Omental fat pad (tissue), 3 donors: ENCODE measurements at regions not wholly inside any gene's neighbourhood (a gene's known extent, or its start where the extent isn't known, plus 50 kb on each side); places are given as distances from the start of the nearest gene placed in this dataset.

Source experiments
- ATAC-seq: fragments of 150-250 bp; one replicate; pipeline ENCODE4 v1.9.1; 2016; ENCODE audit warnings: mild to moderate bottlenecking, moderate library complexity; ENCODE audit not compliant: low FRiP score
- DNase-seq: peaks from one replicate; pipeline ENCODE4 v3.0.0-alpha.2; 2019; ENCODE audit warnings: low spot score
- TF ChIP-seq, protein P1 (sequence below), 3 donors: fragments of 450-650 bp; IDR thresholded peaks; one replicate each; pipeline ENCODE4 v1.5.1; 2016 to 2017; ENCODE audit warnings: antibody characterized with exemption in 3 of 3, mild to moderate bottlenecking in 3 of 3, moderate library complexity in 2 of 3

DNA sequence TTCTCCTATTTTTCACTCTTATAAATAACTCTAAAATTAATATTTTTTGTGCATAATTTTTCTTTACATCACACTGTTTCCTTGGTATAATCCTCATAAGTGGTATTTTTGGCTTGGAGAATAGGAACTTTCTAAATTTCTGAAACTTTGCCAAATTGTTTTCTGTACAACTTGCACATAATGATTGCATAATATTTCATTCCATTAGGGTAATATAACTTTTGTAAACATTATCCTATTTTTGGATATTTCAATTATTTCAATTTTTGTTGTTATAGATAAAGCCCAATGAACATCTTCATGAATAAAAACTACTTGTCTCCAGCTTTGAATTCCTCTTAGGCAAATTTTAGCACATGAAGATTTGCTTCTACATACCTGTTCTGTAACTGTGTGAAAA, 135.9 kb downstream of the ELAPOR2 start:
- ATAC-seq = no peak
- no peak for DNase-seq

DNA sequence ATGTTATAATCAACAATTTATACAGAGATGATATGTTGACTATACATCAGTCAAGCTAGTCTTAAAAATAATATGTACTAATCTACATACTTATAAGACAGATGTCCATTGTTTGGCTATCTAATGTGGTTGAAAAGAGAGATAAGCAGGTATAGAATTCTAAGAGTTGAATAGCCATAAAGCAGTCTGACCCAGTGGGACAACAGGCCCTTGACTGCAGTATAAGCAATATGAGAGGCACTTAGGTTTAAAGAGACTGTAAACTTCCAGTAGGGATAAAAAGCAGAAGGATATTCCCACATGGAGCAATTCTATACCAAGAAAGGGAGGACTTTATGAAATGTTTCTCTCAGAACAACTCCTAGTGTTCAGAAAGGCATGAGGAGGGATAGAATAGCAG, 139.3 kb downstream of the ELAPOR2 start:
- TF ChIP-seq, protein P1, sequence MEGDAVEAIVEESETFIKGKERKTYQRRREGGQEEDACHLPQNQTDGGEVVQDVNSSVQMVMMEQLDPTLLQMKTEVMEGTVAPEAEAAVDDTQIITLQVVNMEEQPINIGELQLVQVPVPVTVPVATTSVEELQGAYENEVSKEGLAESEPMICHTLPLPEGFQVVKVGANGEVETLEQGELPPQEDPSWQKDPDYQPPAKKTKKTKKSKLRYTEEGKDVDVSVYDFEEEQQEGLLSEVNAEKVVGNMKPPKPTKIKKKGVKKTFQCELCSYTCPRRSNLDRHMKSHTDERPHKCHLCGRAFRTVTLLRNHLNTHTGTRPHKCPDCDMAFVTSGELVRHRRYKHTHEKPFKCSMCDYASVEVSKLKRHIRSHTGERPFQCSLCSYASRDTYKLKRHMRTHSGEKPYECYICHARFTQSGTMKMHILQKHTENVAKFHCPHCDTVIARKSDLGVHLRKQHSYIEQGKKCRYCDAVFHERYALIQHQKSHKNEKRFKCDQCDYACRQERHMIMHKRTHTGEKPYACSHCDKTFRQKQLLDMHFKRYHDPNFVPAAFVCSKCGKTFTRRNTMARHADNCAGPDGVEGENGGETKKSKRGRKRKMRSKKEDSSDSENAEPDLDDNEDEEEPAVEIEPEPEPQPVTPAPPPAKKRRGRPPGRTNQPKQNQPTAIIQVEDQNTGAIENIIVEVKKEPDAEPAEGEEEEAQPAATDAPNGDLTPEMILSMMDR (IDR thresholded peaks at IDR 0.05) = no peak
- ATAC-seq (no peak), DNase-seq (no peak)

More for the DNA sequence above, 135.9 kb downstream of the ELAPOR2 start:
- TF ChIP-seq, protein P1 (IDR thresholded peaks at IDR 0.05) = no peak

DNA sequence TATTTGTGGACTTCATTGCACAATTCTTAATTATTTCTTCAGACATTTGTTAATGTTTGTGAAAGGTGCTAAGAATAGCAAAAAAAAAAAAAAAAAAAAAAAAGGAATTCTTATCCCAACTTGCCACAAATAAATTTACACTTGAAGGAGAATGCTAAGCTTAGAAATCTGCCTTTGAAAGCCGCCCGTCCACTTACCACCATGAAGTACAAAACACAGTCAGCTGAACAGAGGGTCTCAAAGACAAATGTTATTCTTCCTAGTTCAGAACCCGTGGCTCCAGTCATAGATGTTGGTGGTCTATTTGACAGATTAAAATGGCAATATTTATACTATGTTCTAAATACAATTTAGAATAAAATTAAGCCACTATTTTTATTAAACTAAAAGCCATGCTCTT, 141.2 kb downstream of the ELAPOR2 start:
- TF ChIP-seq, protein P1 (IDR thresholded peaks at IDR 0.05) = no peak
- DNase-seq (no peak), ATAC-seq (no peak)

DNA sequence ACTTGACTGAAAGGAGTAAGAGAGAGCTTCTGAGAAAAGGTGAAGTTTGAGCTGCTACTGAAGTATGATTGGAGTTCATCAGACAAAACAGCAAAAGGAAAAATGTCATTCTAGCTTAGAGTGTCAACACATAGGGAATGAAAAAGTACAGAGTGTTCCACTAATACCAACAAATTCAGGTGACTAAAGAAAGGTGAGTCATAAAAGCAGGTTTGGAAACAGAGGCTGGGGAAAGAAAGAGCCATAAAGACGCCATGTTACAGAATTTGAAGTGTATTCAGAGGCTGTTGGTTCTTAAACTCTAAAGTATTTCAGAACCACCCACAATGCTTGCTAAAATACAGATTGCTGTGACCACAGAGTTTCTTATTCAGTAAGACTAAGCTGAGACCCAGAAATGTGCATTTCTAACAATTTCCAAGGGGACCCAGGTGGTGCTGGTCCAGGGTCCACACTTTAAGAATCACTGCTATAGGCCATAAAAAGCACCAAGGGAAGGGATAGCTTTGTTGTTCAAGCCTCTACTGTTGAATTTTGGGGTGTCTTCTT, 143.1 kb downstream of the ELAPOR2 start:
- ATAC-seq = no peak
- DNase-seq = no peak
- TF ChIP-seq, protein P1 (IDR thresholded peaks at IDR 0.05) = no peak

DNA sequence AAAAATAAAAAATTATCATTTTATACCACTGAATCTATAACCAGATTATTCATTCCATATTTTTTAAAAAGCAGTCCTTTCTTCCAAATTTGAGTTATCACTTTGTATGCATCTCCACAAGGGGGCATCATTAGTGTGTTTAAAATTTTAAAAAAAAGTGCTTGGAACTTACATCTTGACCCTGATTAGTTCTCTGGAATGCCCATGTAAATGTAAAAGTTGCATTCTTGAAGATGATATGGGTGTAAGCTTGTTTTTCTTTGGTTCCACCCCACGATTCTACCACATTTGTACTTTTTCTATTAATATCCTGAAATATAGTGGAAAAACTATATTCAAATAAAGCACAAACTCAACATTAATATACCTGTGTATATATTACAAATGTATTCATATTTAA, 144.9 kb downstream of the ELAPOR2 start:
- DNase-seq (no peak), ATAC-seq (no peak)
- TF ChIP-seq, protein P1 (IDR thresholded peaks at IDR 0.05) = no peak
